ENCODE measurements at regions not wholly inside any gene's neighbourhood (a gene's known extent, or its start where the extent isn't known, plus 50 kb on each side); places are given as distances from the start of the nearest gene placed in this dataset.

DNA sequence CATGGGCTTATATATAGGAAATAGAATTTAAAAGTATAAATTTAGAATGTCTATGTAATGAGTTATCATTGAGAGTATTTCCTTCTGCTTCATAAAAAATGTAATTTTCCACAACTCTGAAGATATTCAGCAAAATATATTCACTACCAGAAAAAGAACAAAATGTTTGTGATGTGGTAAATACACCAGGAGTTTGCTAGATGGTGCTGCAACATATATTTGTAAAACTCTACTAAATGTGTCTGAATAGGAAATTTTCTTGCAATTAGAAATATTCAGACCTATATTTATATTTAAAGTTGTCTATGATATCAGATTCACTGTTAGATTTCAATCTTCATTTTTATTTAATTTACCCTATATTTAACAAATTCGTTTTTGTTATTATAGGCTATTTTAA is 201.1 kb downstream of the PPP1R3A start:
- TF ChIP-seq, protein P1, sequence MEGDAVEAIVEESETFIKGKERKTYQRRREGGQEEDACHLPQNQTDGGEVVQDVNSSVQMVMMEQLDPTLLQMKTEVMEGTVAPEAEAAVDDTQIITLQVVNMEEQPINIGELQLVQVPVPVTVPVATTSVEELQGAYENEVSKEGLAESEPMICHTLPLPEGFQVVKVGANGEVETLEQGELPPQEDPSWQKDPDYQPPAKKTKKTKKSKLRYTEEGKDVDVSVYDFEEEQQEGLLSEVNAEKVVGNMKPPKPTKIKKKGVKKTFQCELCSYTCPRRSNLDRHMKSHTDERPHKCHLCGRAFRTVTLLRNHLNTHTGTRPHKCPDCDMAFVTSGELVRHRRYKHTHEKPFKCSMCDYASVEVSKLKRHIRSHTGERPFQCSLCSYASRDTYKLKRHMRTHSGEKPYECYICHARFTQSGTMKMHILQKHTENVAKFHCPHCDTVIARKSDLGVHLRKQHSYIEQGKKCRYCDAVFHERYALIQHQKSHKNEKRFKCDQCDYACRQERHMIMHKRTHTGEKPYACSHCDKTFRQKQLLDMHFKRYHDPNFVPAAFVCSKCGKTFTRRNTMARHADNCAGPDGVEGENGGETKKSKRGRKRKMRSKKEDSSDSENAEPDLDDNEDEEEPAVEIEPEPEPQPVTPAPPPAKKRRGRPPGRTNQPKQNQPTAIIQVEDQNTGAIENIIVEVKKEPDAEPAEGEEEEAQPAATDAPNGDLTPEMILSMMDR (conservative IDR thresholded peaks at IDR 0.05; ENCODE audit: low read depth, low read length): no peak
- DNase-seq (ENCODE audit: low read depth): no peak
- no peak overlapping the region for H3K4me3 ChIP-seq (ENCODE audit: low read depth, low read length)

DNA sequence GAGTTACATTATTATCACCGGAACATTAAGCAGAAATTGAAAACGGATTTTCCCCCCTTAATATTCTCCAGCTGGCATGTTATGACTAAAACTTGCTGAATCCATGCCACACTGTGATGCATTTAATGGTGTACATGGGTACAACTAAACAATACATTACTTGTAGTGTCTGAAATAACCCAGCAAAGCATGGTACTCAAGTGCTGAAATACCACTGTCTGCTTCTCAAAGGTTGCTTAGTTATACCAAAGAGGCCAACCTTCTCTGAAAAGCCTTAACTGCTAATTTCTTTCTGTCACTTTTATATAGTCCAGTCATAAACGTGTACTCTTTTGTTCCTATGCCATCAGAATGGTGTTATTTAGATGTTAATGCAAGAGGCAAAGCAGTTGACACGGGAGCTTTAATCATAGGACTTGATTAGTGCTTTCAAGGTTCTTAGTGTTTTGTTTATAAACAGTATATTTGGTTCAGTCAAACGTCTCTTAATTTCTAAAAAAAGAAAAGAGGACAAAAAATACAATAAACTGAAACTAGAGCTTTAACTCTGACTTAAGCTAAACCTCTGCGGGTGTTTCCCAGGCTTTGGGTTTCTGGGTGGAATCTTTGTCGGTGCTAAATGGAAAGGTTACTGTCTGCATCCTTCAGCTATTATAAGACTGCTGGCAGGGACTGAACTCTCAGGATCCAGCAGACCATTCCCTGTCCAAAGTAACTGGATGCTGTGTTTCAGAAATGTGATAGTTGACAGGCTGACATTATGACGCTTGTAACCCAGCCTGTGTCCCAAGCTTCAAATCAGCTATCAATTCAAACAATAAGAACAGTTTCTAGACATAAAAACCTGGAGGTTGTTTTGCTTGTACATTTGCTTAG is 202.6 kb downstream of the PPP1R3A start:
- no peak overlapping the region for H3K4me3 ChIP-seq (ENCODE audit: low read depth, low read length)
- TF ChIP-seq, protein P1 (conservative IDR thresholded peaks at IDR 0.05; ENCODE audit: low read depth, low read length): no peak
- no peak for DNase-seq (ENCODE audit: low read depth)

DNA sequence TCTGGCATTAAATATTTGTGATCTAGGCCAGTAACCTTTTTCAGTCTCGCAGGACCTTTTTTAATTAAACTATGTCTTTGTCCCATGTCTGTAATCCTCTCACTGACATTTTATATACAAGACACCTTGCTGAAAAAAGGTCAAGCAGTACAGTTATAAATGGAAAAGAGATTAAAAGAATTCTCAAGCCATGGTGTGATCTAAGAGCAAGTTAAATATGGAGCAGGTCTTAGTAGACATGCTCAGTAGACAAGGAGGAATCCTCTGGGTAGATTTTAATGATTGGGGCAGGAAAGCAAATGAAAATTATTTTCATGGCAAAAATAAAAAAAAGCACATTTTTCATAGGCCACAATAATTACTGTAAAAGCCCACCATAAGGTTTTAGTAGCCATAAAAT is 203.5 kb downstream of the PPP1R3A start:
- TF ChIP-seq, protein P1 (conservative IDR thresholded peaks at IDR 0.05; ENCODE audit: low read depth, low read length): no peak
- DNase-seq (ENCODE audit: low read depth): no peak
- H3K4me3 ChIP-seq (ENCODE audit: low read depth, low read length): no peak overlapping the region

DNA sequence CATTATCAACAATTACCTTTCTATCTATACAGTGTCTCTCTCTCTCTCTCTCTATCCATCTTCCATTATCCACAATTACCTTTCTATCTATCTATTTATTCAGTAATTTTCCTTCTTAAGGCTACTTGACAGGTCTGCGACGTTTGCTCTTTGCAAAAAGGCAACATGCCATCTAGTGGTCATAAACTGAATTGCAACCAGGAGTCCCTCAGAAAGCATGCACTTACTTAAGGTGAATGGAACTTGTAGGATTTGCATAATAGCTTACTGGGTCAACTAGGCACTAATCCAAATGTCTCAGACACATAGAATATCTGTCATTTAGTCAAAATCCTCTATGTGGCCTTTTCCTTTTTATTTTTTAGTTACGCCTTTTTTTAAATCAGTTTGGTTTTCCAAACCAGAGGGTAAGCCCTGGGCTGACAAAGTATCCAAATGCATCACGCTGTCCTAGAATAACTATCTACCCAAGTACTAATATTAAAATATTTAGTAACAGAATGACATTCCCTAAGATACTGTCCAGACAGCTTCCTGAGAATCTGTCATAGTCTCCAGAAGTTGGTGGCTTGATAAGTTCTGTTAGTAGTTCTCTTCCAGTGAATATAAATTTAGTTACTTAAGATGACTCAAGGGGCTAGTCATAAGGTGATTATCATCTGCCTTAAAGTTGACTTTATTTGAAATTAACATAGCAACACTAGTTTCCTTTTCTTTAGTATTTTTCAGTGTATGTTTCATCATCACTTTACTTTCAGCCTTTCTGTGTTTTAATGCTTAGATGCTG is 208.3 kb downstream of the PPP1R3A start:
- TF ChIP-seq, protein P1 (conservative IDR thresholded peaks at IDR 0.05; ENCODE audit: low read depth, low read length): peak; percentile 93
- peak; percentile 95 for DNase-seq (ENCODE audit: low read depth)

DNA sequence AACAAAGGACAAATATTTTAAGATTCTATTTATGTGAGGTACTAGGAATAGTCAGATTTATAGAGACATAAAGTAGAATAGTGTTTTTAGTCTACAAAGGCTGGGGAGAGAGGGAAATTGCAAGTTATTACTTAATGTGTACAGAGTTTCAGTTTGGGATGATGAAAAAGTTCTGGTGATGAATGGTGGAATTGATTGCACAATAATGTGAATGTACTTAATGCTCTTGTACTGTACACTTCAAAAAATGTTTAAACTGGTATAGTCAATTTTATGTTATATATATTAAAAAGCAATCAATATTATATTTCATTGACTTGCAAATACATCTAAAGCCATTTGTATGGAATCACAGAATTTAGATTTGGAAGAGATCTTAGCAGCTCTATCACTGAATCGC is 213.4 kb downstream of the PPP1R3A start:
- DNase-seq (ENCODE audit: low read depth): peak; percentile 4
- TF ChIP-seq, protein P1 (conservative IDR thresholded peaks at IDR 0.05; ENCODE audit: low read depth, low read length): no peak
- no peak overlapping the region for H3K4me3 ChIP-seq (ENCODE audit: low read depth, low read length)

More for the DNA sequence above, 208.3 kb downstream of the PPP1R3A start:
- no peak overlapping the region for H3K4me3 ChIP-seq (ENCODE audit: low read depth, low read length)

DNA sequence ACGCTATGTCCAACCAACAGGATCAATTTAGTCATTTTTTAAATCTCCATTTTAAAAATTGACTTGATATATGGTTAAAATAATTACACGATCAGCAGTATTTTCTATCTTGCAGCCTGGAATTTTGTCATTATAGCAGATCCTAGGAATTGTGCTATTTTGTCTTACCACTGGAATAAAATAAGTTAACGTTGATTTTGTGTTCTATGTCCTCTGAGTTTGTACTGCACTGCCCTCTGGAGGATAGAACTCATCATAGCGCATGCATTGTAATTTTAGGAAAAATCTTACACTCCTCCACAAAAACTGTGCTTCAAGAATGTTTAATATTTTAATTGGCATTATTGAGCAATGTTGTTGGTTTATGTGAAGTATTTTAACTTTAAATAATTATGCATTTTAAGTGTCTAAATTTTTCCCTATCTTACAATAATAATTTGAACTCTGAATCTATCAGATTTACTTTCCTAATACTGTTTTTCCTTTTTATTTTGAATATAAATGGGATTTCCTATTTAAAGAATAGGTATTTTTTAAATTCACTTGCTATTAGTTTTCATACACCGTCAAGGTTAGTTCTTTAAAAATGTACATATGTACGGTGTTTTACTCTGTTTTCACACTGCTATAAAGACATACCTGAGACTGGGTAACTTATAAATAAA is 220.1 kb downstream of the PPP1R3A start:
- TF ChIP-seq, protein P1 (conservative IDR thresholded peaks at IDR 0.05; ENCODE audit: low read depth, low read length): peak; percentile 74
- H3K4me3 ChIP-seq (ENCODE audit: low read depth, low read length): no peak overlapping the region
- peak; percentile 60 for DNase-seq (ENCODE audit: low read depth)

All from choroid plexus epithelial cell (primary cell).